ENCODE measurements at regions not wholly inside any gene's neighbourhood (a gene's known extent, or its start where the extent isn't known, plus 50 kb on each side); places are given as distances from the start of the nearest gene placed in this dataset.

DNA sequence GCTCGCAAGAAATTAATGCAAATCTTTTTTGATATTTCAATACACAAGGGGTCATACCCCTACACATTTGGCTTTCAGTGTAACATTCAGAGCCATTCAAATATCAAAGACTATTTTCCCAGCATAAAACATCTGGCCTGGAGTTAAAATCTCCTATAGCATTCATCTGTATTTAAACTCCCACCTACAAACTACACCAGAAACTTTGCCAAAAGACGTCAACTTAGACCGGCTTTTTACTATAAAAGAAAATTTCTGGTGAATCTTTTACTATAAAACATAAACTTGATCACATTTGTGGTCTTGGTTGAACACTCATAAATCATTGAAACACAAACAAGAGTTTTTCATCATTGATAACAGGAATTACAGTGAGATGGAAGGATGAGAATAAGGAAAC, 473.3 kb upstream of the DCN start:
- no peak overlapping the region for H3K27ac ChIP-seq (ENCODE audit: low read depth, low read length, poor library complexity, severe bottlenecking)
- no peaks in the 10 kb centered on the region for H3K4me1 ChIP-seq (ENCODE audit: insufficient read depth, low read length, severe bottlenecking)
- no peak overlapping the region for H3K9ac ChIP-seq (ENCODE audit: low read length)
- H4K20me1 ChIP-seq (ENCODE audit: insufficient read depth, low read length) = no peaks in the 10 kb centered on the region
- no peak overlapping the region for H2AFZ ChIP-seq (ENCODE audit: low read length)
- H3K4me3 ChIP-seq (ENCODE audit: low read depth, low read length, poor library complexity, severe bottlenecking) = no peak overlapping the region
- H3K4me2 ChIP-seq (ENCODE audit: low read length) = no peak overlapping the region
- H3K9me2 ChIP-seq (ENCODE audit: low read depth, low read length) = no peaks in the 10 kb centered on the region
- H3K79me2 ChIP-seq (ENCODE audit: insufficient read depth, low read length) = no peaks in the 10 kb centered on the region
- no peaks in the 10 kb centered on the region for H3K9me3 ChIP-seq (ENCODE audit: low read length)
- H3K36me3 ChIP-seq (ENCODE audit: insufficient read depth, low read length) = no peaks in the 10 kb centered on the region
- H3K27me3 ChIP-seq (ENCODE audit: insufficient read depth, low read length) = no peaks in the 10 kb centered on the region
- H3F3A ChIP-seq (ENCODE audit: insufficient read depth, low read length) = no peaks in the 10 kb centered on the region
- TF ChIP-seq CTCF (IDR thresholded peaks at IDR 0.05; ENCODE audit: low read length) (no peak), EZH2 (IDR thresholded peaks at IDR 0.05; ENCODE audit: borderline replicate concordance, low read length) (no peak)

GRCh38 chr12:91654087-91654486, 471.5 kb upstream of the DCN start:
- Histone ChIP-seq H3K27ac (ENCODE audit: low read depth, low read length, poor library complexity, severe bottlenecking) (no peak overlapping the region), H3K4me2 (ENCODE audit: low read length) (no peak overlapping the region), H3K9me2 (ENCODE audit: low read depth, low read length) (no peaks in the 10 kb centered on the region), H2AFZ (ENCODE audit: low read length) (no peak overlapping the region), H3K4me1 (ENCODE audit: insufficient read depth, low read length, severe bottlenecking) (no peaks in the 10 kb centered on the region), H4K20me1 (ENCODE audit: insufficient read depth, low read length) (no peaks in the 10 kb centered on the region), H3F3A (ENCODE audit: insufficient read depth, low read length) (no peaks in the 10 kb centered on the region), H3K9me3 (ENCODE audit: low read length) (no peaks in the 10 kb centered on the region), H3K27me3 (ENCODE audit: insufficient read depth, low read length) (no peaks in the 10 kb centered on the region), H3K4me3 (ENCODE audit: low read depth, low read length, poor library complexity, severe bottlenecking) (no peak overlapping the region), H3K79me2 (ENCODE audit: insufficient read depth, low read length) (no peaks in the 10 kb centered on the region), H3K36me3 (ENCODE audit: insufficient read depth, low read length) (no peaks in the 10 kb centered on the region), H3K9ac (ENCODE audit: low read length) (no peak overlapping the region)
- TF ChIP-seq EZH2 (IDR thresholded peaks at IDR 0.05; ENCODE audit: borderline replicate concordance, low read length) (no peak), CTCF (IDR thresholded peaks at IDR 0.05; ENCODE audit: low read length) (no peak)

- Histone ChIP-seq H3K9me2 (ENCODE audit: low read depth, low read length) (no peaks in the 10 kb centered on the region), H4K20me1 (ENCODE audit: insufficient read depth, low read length) (no peaks in the 10 kb centered on the region), H3K27ac (ENCODE audit: low read depth, low read length, poor library complexity, severe bottlenecking) (no peak overlapping the region), H3K4me1 (ENCODE audit: insufficient read depth, low read length, severe bottlenecking) (no peaks in the 10 kb centered on the region), H3K27me3 (ENCODE audit: insufficient read depth, low read length) (no peaks in the 10 kb centered on the region), H3K79me2 (ENCODE audit: insufficient read depth, low read length) (no peaks in the 10 kb centered on the region), H3F3A (ENCODE audit: insufficient read depth, low read length) (no peaks in the 10 kb centered on the region), H3K4me2 (ENCODE audit: low read length) (no peak overlapping the region), H3K4me3 (ENCODE audit: low read depth, low read length, poor library complexity, severe bottlenecking) (no peak overlapping the region), H2AFZ (ENCODE audit: low read length) (no peak overlapping the region), H3K36me3 (ENCODE audit: insufficient read depth, low read length) (no peaks in the 10 kb centered on the region), H3K9ac (ENCODE audit: low read length) (no peak overlapping the region), H3K9me3 (ENCODE audit: low read length) (no peaks in the 10 kb centered on the region)
- TF ChIP-seq EZH2 (IDR thresholded peaks at IDR 0.05; ENCODE audit: borderline replicate concordance, low read length) = no peak
- no peak for TF ChIP-seq CTCF (IDR thresholded peaks at IDR 0.05; ENCODE audit: low read length)
Observed at GRCh38 chr12:91651728-91652127, 469.1 kb upstream of the DCN start.
